ENCODE measurements at regions not wholly inside any gene's neighbourhood (a gene's known extent, or its start where the extent isn't known, plus 50 kb on each side); places are given as distances from the start of the nearest gene placed in this dataset.
A peak's percentile ranks its signal among the peaks of the same experiment; 100 is the strongest.
"Not testable (repeated sequence)": the region's sequence is repeated elsewhere in the genome, so short reads cannot be mapped to it uniquely, and the experiment has no call there.

DNA sequence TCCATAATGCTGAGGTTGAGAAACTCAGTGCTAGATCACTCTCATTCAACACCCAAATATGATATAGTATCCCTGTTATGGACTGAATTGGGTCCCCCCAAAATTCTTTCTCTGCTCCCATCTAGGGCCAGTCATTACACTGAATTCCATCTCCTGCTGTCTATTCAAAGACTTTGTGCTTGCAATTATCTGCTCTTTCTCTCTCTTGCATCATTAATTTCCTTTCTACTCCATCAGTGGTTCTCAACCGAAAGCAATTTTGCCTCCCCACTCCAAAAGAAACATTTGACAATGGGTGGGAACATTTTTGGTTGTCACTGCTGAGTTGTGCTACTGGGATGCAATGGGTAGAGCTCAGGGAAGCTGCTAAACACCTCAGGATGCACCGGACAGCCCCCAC lies 271.5 kb upstream of the CDYL start:
- DNase-seq (ENCODE audit: low read depth in 3 of 3) = no peak

DNA sequence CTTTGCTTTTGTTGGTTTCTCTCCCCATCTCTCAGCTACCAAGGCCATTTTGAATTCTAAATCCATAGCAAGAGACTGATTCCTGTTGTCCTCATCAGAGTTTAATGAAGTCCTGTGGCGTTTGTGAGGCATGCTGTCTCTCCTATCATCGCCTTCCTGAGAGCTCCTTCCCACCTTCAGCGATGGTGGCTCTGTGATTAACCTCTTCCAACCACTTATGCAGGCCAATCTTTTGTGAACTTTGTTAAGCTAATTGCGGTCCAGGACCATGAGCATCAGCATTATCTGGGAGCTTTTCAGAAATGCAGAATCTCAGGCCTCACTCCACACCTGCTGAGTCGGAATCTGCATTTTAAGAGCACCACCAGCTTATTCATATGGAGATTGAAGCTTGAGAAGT lies 272.5 kb upstream of the CDYL start:
- DNase-seq (ENCODE audit: low read depth in 3 of 3) = no peak

DNA sequence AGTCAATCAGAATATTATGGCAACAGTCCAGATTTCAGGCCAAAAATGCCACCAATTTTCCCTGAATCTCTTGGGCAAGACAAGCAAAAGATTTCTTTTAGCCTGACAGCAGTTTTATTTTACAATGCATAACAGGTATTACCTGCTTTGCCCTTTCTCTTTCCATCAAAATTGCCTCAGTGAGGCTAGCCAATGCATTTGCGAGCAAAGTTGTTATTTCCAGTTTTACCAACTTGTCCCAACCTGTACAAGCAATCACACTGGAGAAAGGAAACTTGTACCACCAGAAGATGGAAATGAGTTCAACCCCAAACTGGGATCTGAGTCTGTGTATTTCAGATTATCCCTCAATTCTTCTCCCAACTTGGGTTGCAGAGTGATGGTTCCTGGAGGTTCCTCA lies 279.9 kb upstream of the CDYL start:
- DNase-seq (ENCODE audit: low read depth in 3 of 3) = no peak

DNA sequence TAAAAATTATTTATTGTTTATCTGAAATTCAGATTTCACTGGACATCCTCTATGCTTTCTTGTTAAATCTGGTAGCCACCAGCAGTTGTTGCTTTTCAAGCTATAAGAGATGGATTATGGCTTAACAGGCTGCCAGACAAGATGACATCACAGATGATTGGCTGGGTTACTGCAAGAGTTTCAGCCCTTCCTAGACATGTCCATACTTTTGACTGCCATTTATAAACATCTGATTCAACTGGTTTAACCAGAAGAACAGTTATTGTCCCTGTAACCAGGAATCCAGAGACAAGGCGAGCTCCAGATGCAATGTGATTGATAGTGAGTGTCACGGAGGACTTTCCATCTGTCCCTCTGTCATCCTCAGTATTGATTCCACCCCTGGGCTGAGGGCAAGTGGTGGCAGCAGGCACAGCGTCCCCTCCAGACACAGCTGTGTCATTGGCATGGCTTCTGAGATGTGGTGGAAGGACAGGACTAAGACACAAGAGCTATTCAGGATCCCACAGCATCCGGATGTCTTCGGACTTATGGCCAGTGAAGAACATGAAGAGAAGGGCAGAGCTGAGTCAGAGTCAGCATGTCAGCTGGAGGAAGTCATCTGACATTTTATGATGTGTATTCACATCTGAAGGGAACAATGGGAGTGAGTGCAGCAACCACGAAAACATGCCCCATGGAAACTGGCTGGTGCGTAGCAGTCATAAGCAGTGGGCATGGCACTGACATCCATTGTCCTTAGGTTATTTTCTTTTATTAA lies 284.5 kb upstream of the CDYL start:
- DNase-seq (ENCODE audit: low read depth in 3 of 3) = no peak

DNA sequence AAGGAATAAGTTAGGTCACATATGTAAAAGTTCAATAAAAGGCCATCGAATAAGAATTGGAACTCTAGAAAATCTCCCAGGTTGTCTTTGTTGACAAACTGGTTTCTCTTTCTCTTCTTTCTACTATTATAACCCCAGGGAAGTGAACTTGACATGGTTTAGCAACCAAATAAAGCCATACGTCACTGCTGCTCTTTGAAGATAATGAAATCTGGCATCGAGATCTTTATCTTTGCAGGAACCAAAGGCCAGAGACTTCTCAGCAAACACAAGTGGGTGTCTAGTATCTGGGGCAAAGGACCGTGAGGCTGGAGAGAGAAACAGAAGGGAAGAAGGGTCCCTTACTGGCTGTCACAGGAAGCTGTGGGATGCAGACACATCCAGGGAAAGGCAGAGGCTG lies 286.7 kb upstream of the CDYL start:
- DNase-seq (ENCODE audit: low read depth in 3 of 3) = no peak

DNA sequence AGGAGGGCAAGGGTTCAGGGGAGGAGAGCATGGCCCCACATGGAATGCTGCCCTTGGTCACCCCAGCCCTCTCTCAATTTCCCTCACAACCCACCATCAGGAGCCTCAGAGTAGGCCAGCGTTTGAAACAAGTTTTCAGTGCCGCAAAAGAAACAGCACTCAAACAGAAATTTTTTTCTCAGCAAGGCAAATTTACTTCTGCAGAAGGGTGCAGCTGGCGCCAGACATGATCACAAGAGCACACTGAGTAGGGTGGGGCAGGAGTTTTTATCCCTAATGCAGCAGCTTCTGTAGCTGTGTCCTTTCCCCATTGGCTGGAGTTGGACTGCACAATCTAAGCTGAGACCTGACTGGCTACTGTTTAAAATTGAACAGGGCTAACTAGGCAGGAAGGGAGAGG lies 287.8 kb upstream of the CDYL start:
- DNase-seq (ENCODE audit: low read depth in 3 of 3) = no peak

DNA sequence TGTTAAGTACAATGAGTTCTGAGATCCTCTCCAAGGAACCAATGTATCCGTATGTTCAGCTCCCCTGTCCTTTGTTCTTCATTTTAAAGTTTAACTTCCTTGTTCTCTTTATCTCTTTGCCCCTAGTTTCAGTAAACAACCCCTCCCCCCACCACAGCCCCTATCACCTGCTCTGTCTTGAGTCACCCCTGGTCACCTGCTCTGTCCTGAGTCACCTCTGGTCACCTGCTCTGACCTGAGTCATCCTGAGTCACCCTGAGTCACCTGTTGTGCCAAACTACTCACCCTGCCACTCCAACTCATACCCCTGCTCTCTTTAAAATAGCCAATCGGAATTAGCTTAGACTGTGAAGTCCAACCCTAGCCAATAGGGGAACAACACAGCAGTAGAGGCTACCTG lies 288.7 kb upstream of the CDYL start:
- peak in 1 of 3 donors; percentile 6 for DNase-seq (ENCODE audit: low read depth in 3 of 3)

DNA sequence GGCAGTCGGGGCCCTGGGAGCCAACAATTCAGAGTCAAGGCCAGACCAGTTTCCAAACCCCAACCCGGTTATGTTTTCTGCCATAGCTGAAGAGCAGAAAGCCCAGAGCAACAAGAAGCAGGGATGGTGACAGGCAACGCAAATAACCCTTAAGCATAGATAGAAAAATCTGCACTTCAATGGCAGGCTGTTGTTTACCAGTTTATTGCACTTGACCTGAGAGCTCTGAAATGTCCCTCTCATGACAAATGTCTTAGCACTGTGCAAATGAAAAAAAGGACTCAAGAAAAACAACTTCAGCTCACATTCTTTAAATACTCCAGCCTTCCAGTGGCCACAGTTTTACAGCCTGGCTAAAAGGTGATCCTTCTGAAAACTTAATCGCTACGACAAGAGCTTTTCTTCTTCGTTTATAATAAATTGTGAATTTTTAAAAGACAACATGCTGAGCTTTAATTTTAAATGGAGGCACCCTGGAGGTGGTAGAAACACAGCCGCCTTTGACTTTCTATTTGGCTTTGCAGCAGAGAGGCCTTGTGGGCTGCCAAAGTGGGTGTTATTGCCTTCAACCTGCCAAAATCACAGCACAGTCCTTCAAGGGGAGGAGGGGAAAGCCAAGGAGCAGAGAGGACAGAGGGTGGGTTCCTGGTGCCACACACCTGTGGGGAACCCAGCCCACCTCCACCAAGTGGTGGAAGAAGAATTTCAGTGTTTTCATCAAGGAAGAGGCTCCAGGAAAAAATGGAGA lies 289.5 kb upstream of the CDYL start:
- no peak for DNase-seq (ENCODE audit: low read depth in 3 of 3)

DNA sequence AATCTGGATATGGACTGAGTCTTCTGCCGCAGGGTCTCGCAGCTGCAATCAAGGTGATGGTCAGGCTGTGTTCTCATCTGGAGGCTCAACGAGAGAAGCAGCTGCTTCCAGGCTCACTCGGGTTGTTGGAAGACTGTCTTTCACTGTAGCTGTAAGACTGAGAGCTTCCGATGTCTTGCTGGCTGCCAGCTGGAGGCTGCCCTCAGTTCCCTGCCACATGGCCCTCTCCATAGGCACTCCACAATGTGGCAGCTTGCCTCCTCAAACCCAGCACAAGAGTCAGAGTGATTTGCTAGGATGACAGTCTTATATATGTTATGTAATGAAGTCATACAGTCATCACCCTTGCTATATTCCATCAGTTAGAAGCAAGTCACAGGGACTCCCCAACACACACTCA lies 290.5 kb upstream of the CDYL start:
- no peak for DNase-seq (ENCODE audit: low read depth in 3 of 3)

DNA sequence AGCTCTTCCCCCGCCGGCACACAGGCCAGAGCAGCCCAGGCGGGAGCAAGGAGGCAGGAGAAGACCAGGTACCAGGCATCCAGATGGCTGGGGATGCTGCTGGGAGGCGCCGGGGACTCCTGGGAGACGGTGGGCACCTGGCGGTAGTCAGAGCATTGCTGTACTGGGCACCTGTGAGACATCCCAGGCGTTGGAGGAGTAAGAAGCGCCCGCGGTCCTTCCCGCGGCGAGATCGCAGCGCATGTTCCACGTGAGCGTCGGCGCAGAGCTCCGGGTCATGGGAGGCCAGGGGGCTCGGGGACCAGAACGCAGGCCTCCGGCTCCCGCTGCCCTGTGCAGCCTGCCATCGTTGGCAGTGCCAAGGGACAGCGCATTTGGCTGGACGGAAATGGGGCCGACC lies 293.7 kb upstream of the CDYL start:
- DNase-seq (ENCODE audit: low read depth in 3 of 3) = no peak

DNA sequence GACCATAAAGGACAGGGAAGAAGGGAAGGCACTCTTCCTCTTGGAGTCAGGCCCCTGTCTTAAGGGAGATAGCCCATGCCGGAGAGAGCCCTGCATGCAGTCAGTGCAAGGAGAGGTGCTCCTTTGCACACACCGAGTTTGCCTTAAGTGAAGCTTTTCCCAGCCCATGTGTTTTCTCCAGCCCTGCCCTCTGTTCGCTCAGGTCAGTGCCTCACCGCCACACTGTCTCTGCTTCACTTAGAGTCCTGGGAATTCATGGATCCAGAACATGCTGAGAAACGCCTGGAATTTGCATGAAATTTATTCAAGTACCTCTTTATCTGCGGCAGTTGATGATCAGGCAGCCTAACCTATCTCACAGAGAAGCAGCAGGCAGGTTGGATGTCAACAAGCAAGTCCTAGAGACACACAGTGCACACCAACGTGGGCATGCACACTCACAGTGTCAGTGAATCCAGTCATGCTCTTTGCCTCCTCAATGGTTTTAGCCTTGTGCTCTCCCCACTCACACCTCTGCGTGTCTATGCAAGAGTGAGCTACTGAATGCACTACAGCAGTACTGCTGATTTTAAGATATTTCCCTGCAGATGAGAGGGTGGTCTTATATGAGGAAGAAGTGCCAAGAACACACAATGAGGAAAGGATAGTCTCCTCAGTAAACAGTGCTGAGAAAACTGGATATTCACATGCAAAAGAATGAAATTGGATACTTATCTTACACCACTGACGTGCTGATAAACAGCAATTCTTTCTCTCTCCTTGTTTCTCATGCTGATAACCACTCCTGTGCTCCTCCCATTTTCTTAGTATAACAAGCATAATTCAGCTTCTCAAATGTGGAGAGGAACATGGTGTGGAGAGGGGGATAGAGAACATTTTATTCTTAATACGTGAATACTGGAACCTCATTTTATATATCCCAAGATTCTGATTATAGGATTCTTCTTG lies 295.1 kb upstream of the CDYL start:
- DNase-seq (ENCODE audit: low read depth in 3 of 3) = no peak

DNA sequence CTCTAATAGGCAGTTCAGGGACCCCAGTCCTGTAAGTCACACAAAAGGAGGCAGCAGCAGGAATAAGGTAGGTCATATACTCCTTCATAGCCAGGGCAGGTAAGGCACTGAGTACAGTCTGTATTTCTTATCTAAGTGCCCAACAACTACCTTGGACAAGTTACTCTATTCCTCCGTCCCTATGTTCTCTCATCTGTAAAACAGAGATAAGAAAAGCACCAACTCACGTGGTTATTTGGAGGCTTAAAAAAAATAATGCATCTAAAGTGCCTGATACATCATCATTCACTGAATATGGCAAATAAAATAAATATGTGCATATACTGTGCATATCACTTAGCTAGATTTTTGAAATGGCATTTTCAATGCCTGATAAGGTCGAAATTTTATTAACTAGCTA lies 298.1 kb upstream of the CDYL start:
- DNase-seq (ENCODE audit: low read depth in 3 of 3) = no peak

DNA sequence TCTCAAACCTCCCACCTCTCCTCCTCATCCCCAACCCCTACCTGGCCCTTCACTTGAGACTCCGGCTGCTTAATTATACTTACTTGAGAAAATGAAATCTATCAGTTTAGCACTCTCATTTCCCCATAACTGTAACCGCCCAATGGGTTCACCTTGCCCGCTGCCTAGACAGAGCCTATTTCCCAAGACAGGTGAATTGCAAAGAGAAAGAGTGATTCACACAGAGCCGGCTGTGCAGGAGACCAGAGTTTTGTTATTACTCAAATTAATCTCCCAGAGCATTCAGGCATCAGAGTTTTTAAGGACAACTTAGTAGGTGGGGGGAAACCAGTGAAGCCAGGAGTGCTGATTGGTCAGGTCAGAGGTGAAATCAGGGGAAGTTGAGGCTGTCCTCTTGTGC lies 301.4 kb upstream of the CDYL start:
- DNase-seq (ENCODE audit: low read depth in 3 of 3) = no peak

DNA sequence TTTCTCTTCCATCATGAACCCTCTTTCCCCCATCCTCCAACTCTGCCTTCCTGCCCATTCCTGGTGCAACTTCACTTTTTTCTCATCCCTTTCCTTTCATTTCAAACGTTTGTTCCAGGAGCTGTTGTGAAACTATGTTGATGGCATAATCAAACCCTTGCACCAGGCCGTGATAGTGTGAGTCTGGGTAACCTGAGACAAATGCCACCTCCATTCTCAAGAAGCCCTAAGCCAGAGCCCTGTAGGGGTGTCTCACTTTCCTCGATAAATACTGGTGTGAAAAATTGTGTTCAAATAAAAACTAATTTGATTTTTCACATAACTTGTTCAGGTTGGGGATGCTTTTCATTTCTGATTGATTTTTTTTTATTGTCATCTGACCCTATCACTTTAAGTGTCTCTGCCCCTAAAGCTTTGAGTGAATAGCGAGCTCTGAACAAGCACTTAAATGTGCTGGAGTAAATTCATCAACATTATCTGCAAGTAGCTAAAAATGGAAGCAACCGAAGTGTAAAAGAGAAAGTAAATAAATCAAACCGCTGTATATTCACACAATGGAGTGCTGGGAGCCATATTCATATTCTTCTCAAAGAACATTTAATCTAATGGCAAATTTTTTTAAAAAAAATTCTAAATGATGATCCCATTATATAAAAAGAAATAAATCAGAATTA lies 303.1 kb upstream of the CDYL start:
- DNase-seq (ENCODE audit: low read depth in 3 of 3) = no peak

DNA sequence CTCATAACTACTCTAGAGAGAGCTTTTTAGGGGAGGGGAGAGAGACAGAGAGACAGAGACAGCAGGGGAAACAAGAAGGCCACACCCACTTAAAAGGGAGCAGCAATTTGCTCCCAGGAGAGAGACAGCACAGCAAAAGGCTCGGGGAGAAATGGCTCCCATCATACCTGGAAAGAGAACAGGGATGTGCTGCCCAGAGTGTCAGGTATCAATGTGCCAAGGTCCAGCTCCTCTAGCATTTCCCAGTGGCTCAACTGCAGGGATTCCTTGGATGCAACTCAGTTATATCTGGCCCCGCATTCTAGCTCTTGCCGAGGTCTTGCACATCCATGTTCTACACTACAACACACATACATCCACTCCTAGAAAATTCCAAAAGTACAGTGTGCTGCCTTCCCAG lies 304.0 kb upstream of the CDYL start:
- DNase-seq (ENCODE audit: low read depth in 3 of 3) = no peak

DNA sequence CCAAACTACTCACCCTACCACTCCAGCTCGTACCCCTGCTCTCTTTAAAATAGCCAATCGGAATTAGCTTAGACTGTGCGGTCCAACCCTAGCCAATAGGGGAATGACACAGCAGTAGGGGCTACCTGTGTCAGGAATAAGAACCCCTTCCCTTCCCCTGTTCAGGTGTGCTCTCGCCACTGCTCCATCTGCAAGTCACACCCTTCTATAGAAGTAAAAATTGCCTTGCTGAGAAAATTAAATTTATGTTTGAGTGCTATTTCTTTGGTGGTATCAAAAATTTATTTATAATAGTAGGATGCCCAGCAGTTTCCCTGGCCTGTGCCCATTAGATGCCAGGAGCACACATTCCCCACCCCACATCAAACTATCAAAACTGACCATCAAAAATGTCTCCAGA lies 304.7 kb upstream of the CDYL start:
- not testable (repeated sequence) for DNase-seq (ENCODE audit: low read depth in 3 of 3)

DNA sequence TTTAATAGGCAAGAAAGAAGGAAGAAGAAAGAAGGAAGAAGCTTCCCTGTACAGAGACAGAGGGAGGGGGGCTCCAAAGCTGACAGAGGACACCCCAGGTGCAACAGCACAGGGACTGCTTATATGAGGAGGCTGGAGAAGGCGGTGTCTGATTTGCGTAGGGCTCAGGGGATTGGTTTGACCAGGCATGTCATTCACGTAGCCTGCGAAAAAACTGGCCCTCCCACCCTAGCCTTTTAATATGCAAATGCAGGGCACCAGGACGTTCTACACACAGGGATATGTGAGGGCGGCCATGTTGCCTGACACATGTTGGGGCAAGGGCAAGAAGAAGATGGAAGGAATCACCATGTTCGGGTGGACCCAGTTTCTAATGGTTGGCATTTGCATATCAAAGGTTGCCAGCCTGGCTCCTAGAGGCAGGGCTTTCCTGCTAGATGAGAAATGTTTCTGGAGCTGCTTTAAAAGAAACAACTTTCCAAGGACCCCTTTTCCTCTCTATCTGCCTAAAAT lies 305.4 kb upstream of the CDYL start:
- DNase-seq (ENCODE audit: low read depth in 3 of 3) = no peak

DNA sequence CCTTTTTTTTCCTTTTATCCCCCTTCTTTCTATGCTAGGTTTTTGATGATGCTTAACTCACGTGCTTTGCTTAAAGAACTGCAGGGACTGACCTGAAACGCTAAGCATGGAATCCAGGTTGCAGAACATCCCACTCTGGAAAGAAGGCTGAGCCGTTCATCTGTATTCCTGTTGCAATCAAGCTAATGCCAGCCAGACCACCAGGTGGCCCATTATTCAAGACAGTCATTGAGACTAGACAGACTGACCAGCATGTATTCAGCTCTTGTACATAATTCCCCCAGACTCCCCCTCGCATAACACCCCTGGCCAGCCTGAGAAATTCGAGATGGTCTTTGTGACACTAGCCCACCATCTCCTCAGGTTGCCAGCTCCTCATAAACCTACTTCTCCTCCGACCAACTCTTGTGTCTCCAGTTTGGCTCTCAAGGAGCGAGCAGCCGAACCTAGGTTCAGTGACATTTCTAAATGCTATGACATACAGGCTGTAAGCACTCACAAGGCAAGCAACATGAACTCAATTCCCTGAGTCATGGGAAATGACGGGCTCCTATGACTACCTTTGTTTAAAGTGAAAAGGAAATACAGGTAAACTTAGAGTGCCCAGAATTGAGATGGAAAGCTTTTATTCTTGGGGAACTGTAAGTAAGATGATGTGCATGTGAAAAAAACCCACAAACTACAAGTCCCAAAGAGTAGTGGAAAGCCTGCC lies 309.3 kb upstream of the CDYL start:
- no peak for DNase-seq (ENCODE audit: low read depth in 3 of 3)

DNA sequence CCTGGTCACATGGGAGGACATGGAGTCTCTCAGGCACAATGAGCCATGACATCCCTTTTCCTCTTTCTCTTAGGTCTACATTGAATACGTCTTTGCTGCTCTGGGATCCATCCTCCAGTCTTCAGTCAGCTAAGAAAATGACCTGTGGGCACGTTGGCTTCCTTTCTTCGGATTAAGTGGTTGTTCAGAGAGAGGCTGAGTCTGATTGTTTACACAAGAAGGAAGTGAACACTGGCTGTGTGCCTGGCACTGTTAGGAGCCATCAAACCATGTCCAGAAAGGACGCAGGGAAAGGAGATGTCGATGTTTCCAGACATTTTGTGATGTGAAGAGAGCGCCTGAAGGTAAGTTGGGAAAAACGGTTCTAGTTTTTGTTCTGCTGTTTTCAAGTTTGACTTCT lies 309.9 kb upstream of the CDYL start:
- no peak for DNase-seq (ENCODE audit: low read depth in 3 of 3)

DNA sequence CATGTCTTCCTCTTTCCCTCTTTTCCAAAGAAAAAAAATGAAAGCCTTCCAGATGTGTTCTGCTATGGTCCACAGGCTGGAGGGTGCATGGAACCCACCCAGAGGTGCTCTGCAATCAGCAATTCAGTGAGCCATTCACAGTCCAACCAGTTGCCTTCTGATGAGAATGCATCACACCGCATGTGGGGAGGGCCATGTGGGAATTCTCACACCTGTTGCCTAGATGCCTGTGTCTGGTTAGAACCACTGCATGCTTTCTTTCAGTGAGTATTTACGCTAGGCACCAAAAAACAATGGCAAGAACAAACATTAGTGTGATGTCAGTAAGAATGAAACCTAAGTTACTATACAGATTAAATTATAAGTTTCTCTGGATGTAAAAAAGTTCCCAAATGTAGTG lies 311.6 kb upstream of the CDYL start:
- DNase-seq (ENCODE audit: low read depth in 3 of 3) = no peak

DNA sequence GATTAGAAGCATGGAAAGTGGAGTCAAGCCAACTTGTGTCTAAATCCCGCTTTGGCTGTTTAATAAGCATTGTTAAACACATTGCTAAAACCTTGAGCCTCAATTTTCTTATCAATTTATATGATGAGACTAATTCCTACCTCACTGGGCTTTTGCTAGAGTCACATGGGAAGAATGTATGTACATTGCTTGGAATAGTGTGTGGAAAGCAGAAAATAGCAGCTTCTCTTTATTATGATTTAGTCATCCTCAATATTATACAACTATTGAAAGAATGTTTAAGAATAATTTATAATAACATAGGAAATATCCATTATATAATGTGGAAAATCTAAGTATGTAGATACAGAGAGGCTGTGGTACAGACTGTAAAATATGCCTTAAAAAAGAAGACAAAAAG lies 313.0 kb upstream of the CDYL start:
- no peak for DNase-seq (ENCODE audit: low read depth in 3 of 3)

All from stimulated activated CD4-positive, alpha-beta T cell treated with anti-CD3 and anti-CD28 coated beads, TNF-alpha, amount 100 ng/mL, for 48 hours (primary cell).